Endothelial cell of umbilical vein (primary cell): ENCODE measurements at regions not wholly inside any gene's neighbourhood (a gene's known extent, or its start where the extent isn't known, plus 50 kb on each side); places are given as distances from the start of the nearest gene placed in this dataset.

ENCODE experiments used
- MAX ChIP-seq: IDR thresholded peaks from 2 replicates; pipeline ENCODE4 v1.6.1; 2011; ENCODE audit not compliant: insufficient read depth, insufficient read length
- MYC ChIP-seq: IDR thresholded peaks from one replicate; pipeline ENCODE4 v1.6.1; 2011; ENCODE audit warnings: mild to moderate bottlenecking, low read depth, low read length
- POLR2AphosphoS5 ChIP-seq: IDR thresholded peaks from 2 replicates; pipeline ENCODE4 v1.6.1; 2012; ENCODE audit warnings: low read depth, mild to moderate bottlenecking, control low read depth, low read length, moderate library complexity; ENCODE audit not compliant: insufficient read depth
- TF ChIP-seq, protein P1 (sequence below), 2 donors: IDR thresholded peaks; 1 replicate in 1 of 2; 2 replicates in 1 of 2; pipeline ENCODE4 v1.5.1; 2011; ENCODE audit warnings: low read length in 2 of 2, mild to moderate bottlenecking in 2 of 2, moderate library complexity in 2 of 2, control low read depth in 1 of 2, inconsistent platforms in 1 of 2, low read depth in 1 of 2; ENCODE audit not compliant: insufficient read depth in 1 of 2; ENCODE audit errors: extremely low read depth in 1 of 2

- TF ChIP-seq, protein P1, sequence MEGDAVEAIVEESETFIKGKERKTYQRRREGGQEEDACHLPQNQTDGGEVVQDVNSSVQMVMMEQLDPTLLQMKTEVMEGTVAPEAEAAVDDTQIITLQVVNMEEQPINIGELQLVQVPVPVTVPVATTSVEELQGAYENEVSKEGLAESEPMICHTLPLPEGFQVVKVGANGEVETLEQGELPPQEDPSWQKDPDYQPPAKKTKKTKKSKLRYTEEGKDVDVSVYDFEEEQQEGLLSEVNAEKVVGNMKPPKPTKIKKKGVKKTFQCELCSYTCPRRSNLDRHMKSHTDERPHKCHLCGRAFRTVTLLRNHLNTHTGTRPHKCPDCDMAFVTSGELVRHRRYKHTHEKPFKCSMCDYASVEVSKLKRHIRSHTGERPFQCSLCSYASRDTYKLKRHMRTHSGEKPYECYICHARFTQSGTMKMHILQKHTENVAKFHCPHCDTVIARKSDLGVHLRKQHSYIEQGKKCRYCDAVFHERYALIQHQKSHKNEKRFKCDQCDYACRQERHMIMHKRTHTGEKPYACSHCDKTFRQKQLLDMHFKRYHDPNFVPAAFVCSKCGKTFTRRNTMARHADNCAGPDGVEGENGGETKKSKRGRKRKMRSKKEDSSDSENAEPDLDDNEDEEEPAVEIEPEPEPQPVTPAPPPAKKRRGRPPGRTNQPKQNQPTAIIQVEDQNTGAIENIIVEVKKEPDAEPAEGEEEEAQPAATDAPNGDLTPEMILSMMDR (IDR thresholded peaks at IDR 0.05; ENCODE audit: extremely low read depth in 1 of 2, insufficient read depth in 1 of 2, low read depth in 1 of 2, low read length in 2 of 2): no peak
- TF ChIP-seq MYC (no peak), POLR2AphosphoS5 (no peak), MAX (no peak)
Observed at GRCh38 chr16:63302811-63303210, 1266.6 kb upstream of the CDH8 start.
